GM21737 (cell line): ENCODE measurements at regions not wholly inside any gene's neighbourhood (a gene's known extent, or its start where the extent isn't known, plus 50 kb on each side); places are given as distances from the start of the nearest gene placed in this dataset.
"Not testable (repeated sequence)": the region's sequence is repeated elsewhere in the genome, so short reads cannot be mapped to it uniquely, and the experiment has no call there.

ENCODE experiments used
- ATAC-seq: cut with Tn5 transposase; IDR thresholded peaks from one replicate; pipeline ENCODE4 v1.9.1; 2021; ENCODE audit warnings: mild to moderate bottlenecking, moderate library complexity; ENCODE audit not compliant: unreplicated experiment

GRCh38 chr20:41690702-41691101 is 72.5 kb upstream of the CHD6 start:
- no peak for ATAC-seq

GRCh38 chr20:41686961-41687360 is 68.8 kb upstream of the CHD6 start:
- ATAC-seq: no peak

GRCh38 chr20:41685145-41685544 is 67.0 kb upstream of the CHD6 start:
- not testable (repeated sequence) for ATAC-seq

GRCh38 chr20:41678799-41679198 is 60.6 kb upstream of the CHD6 start:
- no peak for ATAC-seq

- no peak for ATAC-seq
Measured at GRCh38 chr20:41672282-41672681, 54.1 kb upstream of the CHD6 start.

GRCh38 chr20:41671143-41671542 is 53.0 kb upstream of the CHD6 start:
- no peak for ATAC-seq

GRCh38 chr20:41670631-41671030 is 52.5 kb upstream of the CHD6 start:
- ATAC-seq: no peak

GRCh38 chr20:41669708-41670263 is 51.6 kb upstream of the CHD6 start:
- no peak for ATAC-seq

GRCh38 chr20:41668057-41668749 is 50.0 kb upstream of the CHD6 start:
- no peak for ATAC-seq
